ENCODE measurements at regions not wholly inside any gene's neighbourhood (a gene's known extent, or its start where the extent isn't known, plus 50 kb on each side); places are given as distances from the start of the nearest gene placed in this dataset.

GRCh38 chr6:71474942-71475341 is 186.3 kb downstream of the OGFRL1 start:
- no peak overlapping the region for H3K4me3 ChIP-seq (ENCODE audit: control extremely low read depth in 1 of 5, extremely low read depth in 1 of 5, insufficient read depth in 1 of 5, low read depth in 2 of 5, low read length in 4 of 5)
- TF ChIP-seq CTCF (IDR thresholded peaks at IDR 0.05) (no peak), EZH2 (IDR thresholded peaks at IDR 0.05; ENCODE audit: borderline replicate concordance, insufficient read depth, low read depth, low read length, poor library complexity, severe bottlenecking) (no peak)
- H3K9me3 Mint-ChIP-seq (ENCODE audit: insufficient read depth) = no peaks in the 10 kb centered on the region
- WGBS (ENCODE audit: insufficient coverage) = no CpG with 5 or more reads among the region's 1 CpG
- no peak overlapping the region for H3K27ac ChIP-seq (ENCODE audit: low read length in 2 of 2)
- H3K27me3 ChIP-seq (replicated peaks in 1 of 4; ENCODE audit: control extremely low read depth in 1 of 4, control insufficient read depth in 3 of 4, insufficient read depth in 4 of 4, low read length in 3 of 4) = no peaks in the 10 kb centered on the region
- H3K9ac ChIP-seq (ENCODE audit: low read length) = no peak overlapping the region
- ATAC-seq (ENCODE audit: low read depth) (no peak), DNase-seq (no peak)
- H3K36me3 ChIP-seq (replicated peaks in 1 of 2; ENCODE audit: control extremely low read depth in 1 of 2, control insufficient read depth in 1 of 2, extremely low read depth in 1 of 2, insufficient read depth in 2 of 2, low read length in 1 of 2) = no peaks in the 10 kb centered on the region
- peaks cover 8% of the 10 kb centered on the region for H3K27me3 Mint-ChIP-seq
- POLR2A ChIA-PET = no interaction called here
- H3K79me2 ChIP-seq (ENCODE audit: control insufficient read depth, insufficient read depth, low read length) = no peaks in the 10 kb centered on the region
- H3K9me3 ChIP-seq (ENCODE audit: control extremely low read depth in 1 of 3, control insufficient read depth in 2 of 3, insufficient read depth in 1 of 3, low read length in 2 of 3) = no peaks in the 10 kb centered on the region
- H3K4me2 ChIP-seq (replicated peaks; ENCODE audit: low read depth, low read length, poor library complexity, severe bottlenecking) = no peak overlapping the region
- CTCF ChIA-PET = no interaction called here
- H3K27ac Mint-ChIP-seq = no peak overlapping the region
- H2AFZ ChIP-seq (ENCODE audit: insufficient read depth, low read depth, low read length, poor library complexity, severe bottlenecking) = no peak overlapping the region
- no peaks in the 10 kb centered on the region for H4K20me1 ChIP-seq (ENCODE audit: control insufficient read depth, insufficient read depth, low read length, poor library complexity, severe bottlenecking)
- H3K4me1 ChIP-seq (ENCODE audit: control insufficient read depth in 2 of 2, insufficient read depth in 2 of 2, low read length in 2 of 2) = no peaks in the 10 kb centered on the region
- no peaks in the 10 kb centered on the region for H3K4me1 Mint-ChIP-seq
- intact Hi-C loops (cut with micrococcal nuclease) = no loop called here
- H3K4me3 Mint-ChIP-seq = no peak overlapping the region

GRCh38 chr6:71476371-71476770 is 187.8 kb downstream of the OGFRL1 start:
- CTCF ChIA-PET = no interaction called here

More at GRCh38 chr6:71476371-71476770, 187.8 kb downstream of the OGFRL1 start:
- no peak for DNase-seq
- no peaks in the 10 kb centered on the region for H3K36me3 ChIP-seq (replicated peaks in 1 of 2; ENCODE audit: control extremely low read depth in 1 of 2, control insufficient read depth in 1 of 2, extremely low read depth in 1 of 2, insufficient read depth in 2 of 2, low read length in 1 of 2)
- no peaks in the 10 kb centered on the region for H3K4me1 ChIP-seq (ENCODE audit: control insufficient read depth in 2 of 2, insufficient read depth in 2 of 2, low read length in 2 of 2)
- H3K27me3 ChIP-seq (replicated peaks in 1 of 4; ENCODE audit: control extremely low read depth in 1 of 4, control insufficient read depth in 3 of 4, insufficient read depth in 4 of 4, low read length in 3 of 4) = no peaks in the 10 kb centered on the region
- no peak overlapping the region for H3K27ac Mint-ChIP-seq
- POLR2A ChIA-PET = no interaction called here
- no peaks in the 10 kb centered on the region for H4K20me1 ChIP-seq (ENCODE audit: control insufficient read depth, insufficient read depth, low read length, poor library complexity, severe bottlenecking)
- H3K9me3 ChIP-seq (ENCODE audit: control extremely low read depth in 1 of 3, control insufficient read depth in 2 of 3, insufficient read depth in 1 of 3, low read length in 2 of 3) = no peaks in the 10 kb centered on the region
- H3K4me1 Mint-ChIP-seq = no peaks in the 10 kb centered on the region
- no peaks in the 10 kb centered on the region for H3K9me3 Mint-ChIP-seq (ENCODE audit: insufficient read depth)
- no peak for ATAC-seq (ENCODE audit: low read depth)
- no peak overlapping the region for H3K9ac ChIP-seq (ENCODE audit: low read length)
- H2AFZ ChIP-seq (ENCODE audit: insufficient read depth, low read depth, low read length, poor library complexity, severe bottlenecking) = no peak overlapping the region
- no peak overlapping the region for H3K27ac ChIP-seq (ENCODE audit: low read length in 2 of 2)
- H3K79me2 ChIP-seq (ENCODE audit: control insufficient read depth, insufficient read depth, low read length) = no peaks in the 10 kb centered on the region
- 90% methylated on average over 2 of the region's 4 CpGs for WGBS (ENCODE audit: insufficient coverage)
- no peak overlapping the region for H3K4me3 ChIP-seq (ENCODE audit: control extremely low read depth in 1 of 5, extremely low read depth in 1 of 5, insufficient read depth in 1 of 5, low read depth in 2 of 5, low read length in 4 of 5)
- peaks cover 8% of the 10 kb centered on the region for H3K27me3 Mint-ChIP-seq
- no peak for TF ChIP-seq EZH2 (IDR thresholded peaks at IDR 0.05; ENCODE audit: borderline replicate concordance, insufficient read depth, low read depth, low read length, poor library complexity, severe bottlenecking)
- no peak for TF ChIP-seq CTCF (IDR thresholded peaks at IDR 0.05)
- no peak overlapping the region for H3K4me2 ChIP-seq (replicated peaks; ENCODE audit: low read depth, low read length, poor library complexity, severe bottlenecking)
- intact Hi-C loops (cut with micrococcal nuclease) = no loop called here
- H3K4me3 Mint-ChIP-seq = no peak overlapping the region
